Ovary (tissue), 3 donors: ENCODE measurements at regions not wholly inside any gene's neighbourhood (a gene's known extent, or its start where the extent isn't known, plus 50 kb on each side); places are given as distances from the start of the nearest gene placed in this dataset.

ENCODE experiments used
- CTCF ChIP-seq, 3 donors: fragments of 450-650 bp in 2 of 3; fragments of 200-600 bp in 1 of 3; IDR thresholded peaks; one replicate each; pipeline versions ENCODE4 v1.5.1 to v1.8.0; 2016 to 2022; ENCODE audit warnings: antibody characterized with exemption in 3 of 3, mild to moderate bottlenecking in 1 of 3
- POLR2A ChIP-seq: fragments of 450-650 bp; IDR thresholded peaks from one replicate; pipeline ENCODE4 v1.6.1; 2017; ENCODE audit warnings: antibody characterized with exemption, mild to moderate bottlenecking, moderate library complexity
- donor health status: DM: no; HTN: no; CAD: no.

DNA sequence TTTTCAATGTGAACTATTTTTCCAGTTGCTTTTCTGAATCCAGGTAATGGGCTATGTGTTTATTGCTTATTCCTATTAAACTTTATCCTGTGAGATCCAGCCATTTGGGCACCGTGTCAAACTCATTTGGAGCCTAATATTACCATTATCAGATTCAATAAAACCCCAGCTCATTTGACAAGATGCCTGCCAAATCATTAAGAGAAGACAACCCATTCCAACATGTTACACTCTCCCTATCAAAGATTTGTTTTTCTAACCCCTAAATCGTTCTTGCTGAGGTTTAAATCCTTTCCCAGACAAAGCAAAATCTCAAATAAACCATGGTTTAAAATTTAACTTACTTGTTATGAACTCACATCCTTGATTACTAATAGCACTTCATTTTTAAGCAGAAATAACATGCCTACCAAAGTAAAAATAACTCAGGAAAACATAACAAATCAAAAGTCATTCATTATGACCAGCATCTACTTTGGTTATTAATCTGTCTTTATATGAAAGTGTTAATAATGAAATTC lies 130.0 kb upstream of the TCF21 start:
- no peak for TF ChIP-seq CTCF (IDR thresholded peaks at IDR 0.05)
- no peak for TF ChIP-seq POLR2A
